Mucosa of gallbladder (tissue), 1 donor: ENCODE measurements at regions not wholly inside any gene's neighbourhood (a gene's known extent, or its start where the extent isn't known, plus 50 kb on each side); places are given as distances from the start of the nearest gene placed in this dataset.
"Not testable (repeated sequence)": the region's sequence is repeated elsewhere in the genome, so short reads cannot be mapped to it uniquely, and the experiment has no call there.

Experiments used
- DNase-seq: peaks from one replicate; pipeline ENCODE4 v3.0.0-alpha.2; 2020; ENCODE audit warnings: low spot score
- donor health status: DM: no; HTN: no; CAD: no.

DNA sequence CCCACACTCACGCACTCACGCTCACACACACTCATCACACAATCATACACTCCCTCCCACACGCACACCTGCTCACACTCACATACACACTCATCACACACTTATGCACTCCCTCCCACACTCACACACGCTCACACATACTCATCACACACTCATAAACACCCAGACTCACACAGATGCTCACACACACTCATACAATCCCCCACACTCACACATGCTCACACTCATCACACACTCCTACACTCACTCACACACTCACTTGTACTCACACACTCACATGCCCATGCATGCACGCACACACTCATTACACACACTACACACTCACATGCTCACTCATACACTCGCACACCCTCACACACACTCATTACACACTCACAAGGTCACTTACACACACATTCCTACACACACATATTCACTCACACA lies 131.1 kb upstream of the PDE10A start:
- DNase-seq = no peak

DNA sequence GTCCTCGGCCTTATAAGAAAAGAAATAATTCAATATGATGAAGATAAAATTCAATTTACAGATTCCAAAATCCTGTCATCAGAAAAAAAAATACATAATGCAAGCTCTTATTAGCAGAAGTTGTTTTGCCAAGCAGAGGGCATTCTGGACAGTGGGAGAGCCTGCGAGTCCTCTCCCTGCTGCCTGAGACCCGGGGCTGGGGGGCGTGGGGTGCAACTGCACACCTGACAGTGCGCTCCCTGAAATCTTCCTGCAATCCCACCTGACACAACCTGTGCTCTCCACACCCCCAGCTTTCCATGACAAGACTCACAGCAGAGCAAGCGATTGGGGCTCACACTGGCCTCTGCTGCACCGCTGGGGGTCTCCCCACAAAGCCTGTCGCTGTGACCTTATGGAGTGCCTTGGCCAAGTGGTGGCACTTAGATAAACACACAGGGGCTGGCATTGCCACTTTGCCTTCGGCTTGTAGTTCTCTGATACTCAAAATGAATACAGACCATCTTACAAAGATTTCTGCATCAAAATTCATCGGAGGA lies 130.3 kb upstream of the PDE10A start:
- no peak for DNase-seq

DNA sequence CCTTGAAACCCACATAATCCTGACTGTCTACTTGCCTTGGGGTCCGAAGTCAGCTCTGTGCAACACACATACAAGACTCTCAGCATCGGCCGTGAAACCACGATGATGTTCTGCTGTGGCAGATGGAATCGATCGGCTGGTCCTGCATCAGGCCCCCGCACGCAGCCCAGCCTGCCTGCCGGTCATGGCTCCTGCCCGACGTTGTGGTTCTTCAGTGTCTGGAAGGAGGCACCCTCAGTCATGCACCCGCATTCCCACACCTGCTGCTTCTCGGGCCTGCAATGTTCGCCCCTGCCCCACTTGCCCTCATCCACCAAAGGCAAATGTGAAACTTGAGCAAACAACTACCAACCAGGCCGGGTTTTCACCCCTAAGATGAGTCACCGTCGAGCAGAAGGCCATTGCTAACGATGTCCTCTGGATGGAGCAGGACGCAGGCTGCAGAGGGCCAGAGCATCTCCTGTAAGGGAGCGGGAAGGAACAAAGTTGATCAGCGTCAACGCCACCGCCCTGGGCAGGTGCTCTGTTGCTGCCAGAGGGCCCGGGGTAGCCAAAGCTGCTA lies 128.9 kb upstream of the PDE10A start:
- DNase-seq = no peak

DNA sequence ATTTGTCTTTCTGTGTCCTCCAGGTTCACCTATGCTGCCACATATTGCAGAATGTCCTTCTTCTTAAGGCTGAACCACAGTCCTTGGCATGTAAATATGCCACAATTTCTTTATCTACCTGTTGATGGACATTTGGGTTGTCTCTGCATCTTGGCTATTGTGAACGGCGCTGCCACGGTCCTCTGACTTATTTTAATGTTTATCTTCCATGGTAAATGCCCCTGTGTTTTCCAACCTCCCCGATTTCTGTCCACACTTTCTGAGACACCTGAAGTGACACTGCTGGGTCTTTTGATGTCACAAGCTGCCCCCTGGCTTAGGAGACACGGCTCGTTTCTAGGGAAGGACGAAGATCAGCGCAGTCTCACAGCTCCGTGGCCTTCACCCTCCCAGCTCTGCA lies 128.3 kb upstream of the PDE10A start:
- no peak for DNase-seq

DNA sequence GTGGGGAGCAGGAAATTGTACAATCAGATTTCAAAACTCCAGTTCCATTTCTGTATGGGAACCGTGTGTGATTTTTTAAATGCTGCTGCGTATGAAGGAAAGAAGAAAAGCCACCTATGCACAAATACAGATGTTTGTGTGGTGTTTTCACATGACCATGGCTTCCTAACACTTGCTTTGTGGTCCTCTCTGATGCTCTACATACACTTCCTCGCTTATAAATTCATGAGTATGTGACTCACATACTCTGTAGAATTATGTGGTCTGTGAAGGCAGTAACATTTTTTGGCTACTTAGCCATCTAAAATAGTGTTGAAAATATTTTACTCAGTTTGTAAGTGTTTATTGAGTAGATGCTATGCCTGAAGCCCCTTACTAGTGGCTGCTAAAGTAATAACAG lies 119.8 kb upstream of the PDE10A start:
- no peak for DNase-seq

DNA sequence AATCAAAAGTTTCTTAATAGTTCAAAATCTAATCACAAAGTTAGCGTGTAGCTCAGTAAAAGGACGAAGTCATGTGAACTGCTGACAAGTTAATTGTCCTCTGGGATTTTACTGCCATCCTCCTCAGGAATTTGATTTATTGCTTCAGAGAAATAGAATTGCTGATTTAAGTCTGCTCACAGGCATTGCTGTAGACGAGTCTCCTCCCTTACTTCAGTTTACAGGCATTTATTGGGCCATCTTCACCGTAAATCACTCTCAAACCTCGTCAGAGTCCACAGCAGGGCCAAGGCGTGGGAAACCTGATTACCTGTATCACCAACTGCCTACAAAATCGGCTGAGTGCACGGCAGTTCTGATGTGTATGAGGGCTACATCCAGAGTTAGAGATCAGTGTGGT lies 119.1 kb upstream of the PDE10A start:
- DNase-seq = no peak

DNA sequence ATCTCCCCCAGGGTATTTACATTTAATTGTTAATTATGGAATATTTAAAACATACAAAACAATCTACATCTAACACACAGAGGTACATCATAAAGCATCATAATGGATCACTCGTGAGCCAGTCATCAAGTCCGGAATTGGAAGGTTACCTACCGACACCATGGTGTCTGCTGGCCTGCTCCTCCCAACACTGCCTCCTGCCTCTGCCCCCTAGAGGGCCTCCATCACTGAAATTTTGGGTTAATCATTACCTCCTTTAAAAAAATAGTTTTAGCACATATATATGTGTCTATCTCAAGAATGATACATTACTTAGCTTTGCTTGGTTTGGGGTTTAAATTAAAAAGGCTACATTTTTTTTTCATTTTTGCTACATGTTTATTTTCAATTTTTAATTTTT lies 114.6 kb upstream of the PDE10A start:
- no peak for DNase-seq

DNA sequence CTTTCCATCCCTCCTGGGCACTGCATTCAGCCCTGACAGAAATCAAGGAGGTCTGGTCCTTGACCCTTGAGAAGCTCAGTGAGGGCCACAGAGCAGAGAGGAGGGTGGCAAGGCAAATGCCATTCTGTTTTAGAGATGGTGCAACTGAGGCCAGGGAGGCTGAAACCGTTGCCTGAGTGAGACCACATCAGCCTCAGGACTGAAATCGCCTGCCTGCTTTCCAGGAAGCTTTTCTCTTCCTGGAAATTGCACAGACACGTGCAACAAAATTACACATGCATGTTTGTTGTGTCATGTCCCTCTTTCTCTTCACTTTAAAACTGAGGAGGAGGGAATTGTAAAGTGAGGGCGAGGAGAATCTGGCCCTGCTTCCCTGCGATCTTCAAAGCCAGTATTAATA lies 113.7 kb upstream of the PDE10A start:
- DNase-seq = no peak

DNA sequence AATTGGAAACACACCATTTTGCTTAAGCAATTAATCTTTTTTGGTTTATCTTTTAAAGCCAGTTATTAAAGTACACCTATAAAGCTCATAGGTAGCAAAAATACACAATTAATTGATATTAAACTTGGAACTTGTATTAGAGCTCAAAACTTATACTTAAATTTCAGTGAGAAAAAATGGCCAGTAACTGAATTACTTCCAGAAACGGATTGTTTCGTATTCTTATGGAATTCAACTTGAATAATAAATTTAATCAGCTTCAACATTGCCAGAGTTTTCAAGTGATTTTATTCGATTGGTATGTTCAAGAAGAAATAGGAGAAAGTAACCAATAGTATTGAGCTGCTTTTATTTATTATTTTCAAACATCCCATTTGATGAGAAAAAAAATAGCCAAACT lies 112.7 kb upstream of the PDE10A start:
- DNase-seq = no peak

DNA sequence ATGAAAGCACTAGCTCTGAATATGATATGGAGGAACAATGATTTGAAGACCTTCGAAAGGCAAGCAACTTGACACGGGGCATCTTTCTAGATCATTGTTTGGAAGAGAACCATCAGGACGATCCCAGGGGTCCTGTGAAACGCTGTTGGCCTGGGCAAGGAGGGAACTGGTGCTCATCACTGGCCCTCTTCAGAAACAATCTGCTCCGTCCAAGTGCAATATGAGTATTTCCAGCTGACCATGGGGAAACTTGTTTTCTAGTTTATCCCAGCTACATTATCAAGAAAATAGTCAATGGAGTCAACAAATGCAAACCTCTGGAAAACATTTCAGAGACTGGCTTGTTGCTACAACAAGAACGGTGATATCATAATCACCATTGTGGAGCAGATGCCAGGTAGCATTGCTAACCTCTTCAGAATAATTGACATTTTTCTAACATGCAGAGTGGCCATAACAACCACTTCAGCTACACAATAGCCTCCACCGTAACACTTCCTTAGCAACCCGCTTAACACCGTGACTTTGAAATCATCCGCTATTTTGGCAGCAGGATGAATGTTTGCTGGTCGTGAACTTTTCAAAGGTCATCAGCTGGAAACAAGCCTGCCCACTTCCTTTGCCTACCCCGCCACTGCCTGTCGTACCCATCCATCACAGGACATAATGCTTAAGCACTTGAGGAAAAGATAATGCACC lies 112.0 kb upstream of the PDE10A start:
- DNase-seq = peak; percentile 38

DNA sequence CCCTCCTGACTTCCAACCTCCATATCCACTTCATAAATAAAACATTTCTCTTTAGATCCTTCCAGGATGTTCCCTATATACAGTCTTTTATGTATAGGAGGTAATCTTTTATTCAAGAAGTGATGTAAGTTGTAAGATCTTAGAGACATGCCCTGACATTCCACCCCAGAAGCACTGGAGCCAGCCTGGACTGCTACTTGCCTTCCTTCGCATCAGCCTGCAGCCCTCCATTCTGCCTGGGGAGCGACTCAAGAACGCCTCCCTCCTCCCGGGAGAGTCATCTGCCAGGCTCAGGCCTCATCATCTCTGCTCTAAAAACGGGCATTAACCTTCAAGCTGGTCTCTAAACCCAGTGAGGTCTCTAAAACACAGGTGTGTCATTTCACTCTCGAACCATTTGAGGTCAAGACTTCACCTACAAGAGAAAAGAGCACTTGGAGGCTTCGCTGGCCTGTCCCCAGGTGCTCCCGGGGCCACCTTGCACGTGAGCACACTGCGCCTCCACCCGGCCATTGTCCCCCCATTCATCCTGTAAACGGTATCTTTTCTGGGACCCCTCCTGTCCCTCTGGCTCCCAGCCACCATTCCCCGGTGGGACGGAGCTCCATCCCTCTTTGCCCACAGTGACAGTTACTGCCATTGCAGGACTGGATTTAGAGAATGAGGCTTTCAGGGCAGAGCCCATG lies 107.5 kb upstream of the PDE10A start:
- no peak for DNase-seq

DNA sequence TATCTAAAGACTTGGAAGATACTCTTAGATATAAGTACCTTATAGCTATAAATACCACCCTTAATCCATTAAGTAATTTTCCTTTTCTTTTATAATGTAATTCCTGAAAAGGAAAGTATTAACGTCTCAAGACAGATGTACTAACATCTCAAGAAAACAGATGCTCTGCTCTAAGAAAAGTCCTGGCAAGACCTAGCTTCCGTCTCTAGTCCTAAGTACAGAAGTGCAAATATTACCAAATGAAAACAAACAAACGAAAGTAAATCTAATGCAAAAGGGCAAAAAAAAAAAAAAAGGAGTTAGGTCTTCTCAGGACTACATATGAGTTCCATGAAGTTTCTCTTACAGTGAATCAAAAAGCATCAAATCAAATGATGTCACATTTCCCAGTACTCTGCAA lies 106.8 kb upstream of the PDE10A start:
- no peak for DNase-seq

DNA sequence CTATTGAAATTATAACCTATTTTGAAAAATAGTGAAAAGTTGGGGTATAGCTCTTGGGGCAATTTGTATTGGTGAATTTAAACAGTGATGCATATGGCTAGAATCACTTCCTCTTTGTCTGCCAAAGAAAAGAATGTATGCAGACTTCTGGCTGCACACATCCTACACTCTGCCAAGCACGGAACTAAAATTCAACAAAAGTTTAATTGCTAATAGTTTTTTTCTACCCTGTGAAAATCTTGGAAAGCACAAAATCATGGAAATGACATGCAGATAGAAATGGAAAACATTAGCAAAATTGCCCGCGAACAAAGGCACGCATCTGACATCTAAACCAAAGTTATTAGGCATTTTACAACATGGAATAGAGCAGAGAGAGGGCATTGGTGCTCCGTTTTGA lies 106.4 kb upstream of the PDE10A start:
- no peak for DNase-seq

DNA sequence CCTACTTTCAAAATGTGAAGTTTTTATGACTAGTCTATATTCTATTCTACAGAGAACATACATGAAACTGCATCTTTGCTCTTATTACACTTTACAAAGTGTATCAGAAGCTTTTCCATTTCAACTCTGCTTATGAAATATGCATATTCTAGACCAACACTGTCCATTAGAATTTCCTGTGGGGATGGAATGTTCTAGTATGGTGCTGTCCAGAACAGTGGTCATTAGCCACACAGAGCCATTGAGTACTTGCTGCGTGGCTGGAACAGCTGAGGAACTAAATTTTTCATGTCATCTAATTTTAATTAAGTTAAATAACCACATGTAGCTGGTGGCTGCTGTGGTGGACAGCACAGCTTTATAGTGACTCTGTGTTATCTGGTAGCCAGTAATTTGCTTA lies 105.9 kb upstream of the PDE10A start:
- DNase-seq = no peak

DNA sequence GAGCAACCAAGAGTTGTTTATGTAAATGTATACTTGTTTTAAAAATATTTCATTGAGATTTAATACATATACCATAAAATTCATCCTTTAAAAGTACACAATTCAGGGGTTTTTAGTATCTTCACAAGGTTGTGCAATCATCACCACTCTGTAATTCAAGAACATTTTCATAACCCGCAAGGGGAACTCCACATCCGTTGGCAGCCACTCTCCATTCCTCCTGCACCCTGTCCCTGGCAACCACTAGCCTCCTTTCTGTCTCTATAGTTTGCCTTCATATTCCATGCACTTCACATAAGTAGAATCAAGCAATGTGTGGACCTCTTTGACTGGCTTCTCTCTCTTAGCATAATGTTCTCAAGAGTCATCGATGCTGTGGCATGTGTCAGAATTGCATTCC lies 104.2 kb upstream of the PDE10A start:
- no peak for DNase-seq

DNA sequence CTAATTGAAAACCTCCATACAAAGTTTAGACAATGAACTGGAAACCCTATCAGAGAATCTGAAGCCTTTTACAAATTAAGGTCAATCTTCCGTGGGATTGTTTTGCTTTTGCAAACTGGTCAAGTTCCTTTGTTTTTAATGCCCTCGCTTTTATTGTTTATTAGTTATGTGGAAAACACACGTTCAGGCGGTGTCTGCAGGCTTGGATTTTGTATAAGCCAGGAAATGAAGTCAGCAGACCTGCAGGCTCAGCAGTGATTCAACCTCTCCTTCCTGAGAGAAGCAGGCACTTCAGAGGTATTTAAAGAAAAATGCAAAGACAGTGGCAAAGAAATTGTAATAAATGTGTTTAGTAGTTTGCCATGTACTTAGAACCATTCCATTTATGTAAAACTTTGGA lies 103.4 kb upstream of the PDE10A start:
- no peak for DNase-seq

DNA sequence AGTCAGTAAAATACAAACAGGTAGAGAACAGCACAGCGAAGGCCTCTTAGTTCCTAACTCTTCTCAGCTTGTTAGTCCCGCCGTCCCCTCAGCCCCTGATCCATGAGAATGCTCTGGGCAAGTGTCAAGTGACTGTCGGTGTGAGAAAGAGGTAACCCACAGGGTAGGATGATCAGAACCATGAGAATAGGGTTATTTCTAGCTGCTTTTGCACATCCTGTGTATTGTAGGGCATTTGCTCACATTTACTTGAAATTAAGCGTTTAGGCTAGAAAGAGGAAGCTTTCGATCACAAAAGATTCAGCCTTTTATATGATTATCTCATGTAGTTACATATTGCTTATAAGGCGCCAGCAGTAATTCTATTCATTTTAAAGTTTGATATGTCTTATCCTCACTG lies 103.0 kb upstream of the PDE10A start:
- DNase-seq = no peak

DNA sequence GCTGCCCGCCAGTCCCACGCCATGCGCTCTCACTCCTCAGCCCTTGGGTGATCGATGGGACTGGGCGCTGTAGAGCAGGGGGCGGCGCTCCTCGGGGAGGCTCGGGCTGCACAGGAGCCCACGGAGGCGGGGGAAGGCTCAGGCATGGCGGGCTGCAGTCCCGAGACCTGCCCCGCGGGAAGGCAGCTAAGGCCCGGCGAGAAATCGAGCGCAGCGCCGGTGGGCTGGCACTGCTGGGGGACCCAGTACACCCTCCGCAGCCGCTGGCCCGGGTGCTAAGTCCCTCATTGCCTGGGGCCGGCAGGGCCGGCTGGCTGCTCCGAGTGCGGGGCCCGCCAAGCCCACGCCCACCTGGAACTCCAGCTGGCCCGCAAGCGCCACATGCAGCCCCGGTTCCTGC lies 102.2 kb upstream of the PDE10A start:
- DNase-seq = not testable (repeated sequence)

DNA sequence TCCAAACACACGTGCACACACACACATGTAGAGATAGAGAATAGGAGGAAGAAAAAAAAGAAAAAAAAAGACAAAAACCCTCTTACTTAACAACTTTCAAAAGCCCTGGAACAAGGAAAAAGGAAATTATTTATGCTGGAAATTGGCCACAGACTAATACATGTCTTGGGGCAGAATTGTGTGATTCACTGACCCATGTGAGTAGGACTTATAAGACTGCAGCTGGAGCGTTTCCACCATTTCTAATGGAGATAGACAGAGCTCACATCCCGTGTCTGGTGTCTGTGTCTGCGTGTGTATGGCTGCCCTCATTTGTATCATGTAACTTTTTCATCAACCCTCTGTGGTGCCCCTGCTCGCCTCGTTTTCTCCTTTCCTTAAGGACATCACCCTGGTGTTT lies 99.8 kb upstream of the PDE10A start:
- DNase-seq = no peak

DNA sequence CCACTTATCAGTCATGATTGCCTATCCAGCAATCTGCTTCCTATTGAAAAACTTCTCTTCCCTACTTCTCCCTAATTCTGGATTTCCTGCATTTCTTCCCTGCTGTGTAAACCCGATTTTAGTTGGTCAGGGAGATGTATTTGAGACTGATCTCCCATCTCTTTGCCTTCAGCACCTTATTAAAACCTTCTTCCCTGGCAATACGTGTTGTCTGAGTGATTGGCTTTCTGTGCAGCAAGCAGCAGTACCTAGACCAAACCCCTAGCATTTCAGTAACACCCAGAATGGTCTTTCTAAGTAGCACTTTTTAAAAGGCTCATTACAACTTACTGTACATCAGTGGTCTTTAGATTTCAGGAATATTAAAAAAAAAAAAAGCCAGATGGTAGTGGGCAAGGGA lies 99.1 kb upstream of the PDE10A start:
- DNase-seq = no peak

DNA sequence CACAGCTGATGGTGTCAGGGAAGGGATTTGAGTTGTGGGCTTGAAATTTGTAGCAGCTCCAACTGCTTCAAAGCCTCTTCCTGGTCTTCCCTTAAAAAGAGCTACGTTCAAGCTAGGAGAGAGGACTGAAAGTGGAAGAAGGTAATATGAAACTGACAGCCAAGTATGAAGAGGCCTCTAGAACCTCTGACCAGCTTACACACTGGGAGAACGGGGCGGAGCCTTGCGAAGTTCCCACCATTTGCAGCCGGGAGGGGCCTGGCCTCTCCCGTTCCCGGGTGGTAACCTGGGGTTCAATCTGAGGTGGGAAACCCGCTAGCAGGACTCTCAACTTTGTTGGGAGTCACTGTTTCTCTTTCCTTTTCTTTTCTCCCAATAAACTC lies 97.8 kb upstream of the PDE10A start:
- no peak for DNase-seq

DNA sequence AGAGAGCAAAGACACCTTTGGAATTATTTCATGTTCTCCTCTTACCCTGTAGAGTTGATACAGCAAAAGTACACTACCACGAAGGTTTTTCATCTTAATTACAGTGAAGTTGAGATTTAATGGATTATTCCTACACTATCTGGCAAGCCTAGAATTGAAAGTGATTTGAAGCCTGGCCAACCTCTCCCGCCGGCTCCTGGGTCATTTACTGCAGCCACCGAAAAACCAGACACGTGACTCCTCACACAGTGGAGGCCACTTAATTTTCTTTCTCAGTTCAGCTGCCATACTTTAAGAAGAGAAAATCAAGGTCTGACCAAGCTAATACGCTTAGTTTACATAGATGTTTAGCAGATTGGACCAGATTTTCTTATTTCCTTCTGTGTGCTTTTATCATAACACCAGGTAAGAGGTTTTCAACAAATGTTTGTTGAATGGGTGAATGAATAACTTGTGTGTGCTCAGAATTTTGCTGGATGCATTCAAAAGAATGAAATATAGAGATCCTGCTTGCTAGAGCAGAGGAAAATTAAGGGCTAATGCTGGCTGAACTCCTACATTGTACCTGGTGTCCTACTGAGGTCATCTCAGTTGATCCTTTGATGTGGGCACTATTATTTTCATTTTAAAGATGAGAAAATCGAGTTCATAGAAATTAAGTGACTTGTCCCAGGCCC lies 97.2 kb upstream of the PDE10A start:
- no peak for DNase-seq

DNA sequence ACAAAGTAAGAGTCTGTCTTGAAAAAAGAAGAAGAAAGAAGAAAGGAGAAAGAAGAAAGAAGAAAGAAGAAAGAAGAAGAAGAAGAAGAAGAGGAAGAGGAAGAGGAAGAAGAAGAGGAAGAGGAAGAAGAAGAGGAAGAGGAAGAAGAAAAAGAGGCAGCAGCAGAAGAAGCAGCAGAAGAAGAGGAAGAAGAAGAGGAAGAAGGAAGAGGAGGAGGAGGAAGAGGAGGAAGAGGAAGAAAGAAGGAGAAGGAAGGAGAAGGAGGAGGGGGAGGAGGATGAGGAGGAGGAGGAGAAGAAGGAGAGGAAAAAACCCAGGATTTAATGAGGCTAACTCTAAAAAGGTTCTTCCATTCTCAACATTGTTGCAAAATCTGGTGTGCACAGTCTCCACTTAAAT lies 95.4 kb upstream of the PDE10A start:
- no peak for DNase-seq
